PC-3 (cell line): ENCODE measurements at regions not wholly inside any gene's neighbourhood (a gene's known extent, or its start where the extent isn't known, plus 50 kb on each side); places are given as distances from the start of the nearest gene placed in this dataset.

Experiments
- CTCF ChIP-seq: fragments of 300-600 bp; sonication (generic); conservative IDR thresholded peaks from 2 replicates; pipeline ENCODE4 v1.5.1; 2017; ENCODE audit warnings: antibody characterized with exemption, low read depth, mild to moderate bottlenecking, low read length
- EZH2 ChIP-seq: fragments of 300-600 bp; sonication (generic); IDR thresholded peaks from one replicate; pipeline ENCODE4 v1.6.1; 2017; ENCODE audit warnings: antibody characterized with exemption, mild to moderate bottlenecking, low read length; ENCODE audit not compliant: unreplicated experiment

GRCh38 chr10:121237718-121238117 lies 360.5 kb downstream of the FGFR2 start:
- peak; percentile 30; the same call in 1 of the 2 replicates for TF ChIP-seq CTCF
- TF ChIP-seq EZH2, result no peak
